Prostate gland (tissue), 2 donors: ENCODE measurements at regions not wholly inside any gene's neighbourhood (a gene's known extent, or its start where the extent isn't known, plus 50 kb on each side); places are given as distances from the start of the nearest gene placed in this dataset.

Experiments
- DNase-seq: peaks from one replicate; pipeline ENCODE4 v3.0.0-alpha.2; 2019; ENCODE audit warnings: low spot score
- H3K27ac ChIP-seq, 2 donors: fragments of 200-600 bp; sonication (generic); 2 replicates each; pipeline ENCODE4 v1.5.1; 2017 to 2019
- H3K27me3 ChIP-seq: fragments of 200-600 bp; sonication (generic); replicated peaks from 2 replicates; pipeline ENCODE4 v1.5.1; 2019; ENCODE audit not compliant: insufficient read depth
- H3K36me3 ChIP-seq, 2 donors: fragments of 200-600 bp; sonication (generic); 1 replicate in 1 of 2; 2 replicates in 1 of 2; pipeline versions ENCODE4 v1.5.1 to v1.8.1; 2017 to 2019
- H3K4me1 ChIP-seq: fragments of 200-600 bp; sonication (generic); replicated peaks from 2 replicates; pipeline ENCODE4 v1.5.1; 2019
- H3K4me3 ChIP-seq, 2 donors: fragments of 200-600 bp; sonication (generic); 2 replicates each; pipeline ENCODE4 v1.5.1; 2017 to 2019
- H3K9me3 ChIP-seq: fragments of 200-600 bp; sonication (generic); 2 replicates; pipeline ENCODE4 v1.5.1; 2017
- POLR2A ChIP-seq: fragments of 450-650 bp; IDR thresholded peaks from one replicate; pipeline ENCODE4 v1.6.1; 2016; ENCODE audit warnings: antibody characterized with exemption, mild to moderate bottlenecking
- POLR2AphosphoS5 ChIP-seq: sonication (generic); formaldehyde crosslinking; IDR thresholded peaks from one replicate; pipeline ENCODE4 v1.6.1; 2017; ENCODE audit warnings: antibody characterized with exemption
- WGBS: methylation state at CpG from one replicate; pipeline ENCODE4 v1.1.5; 2018; 5-methylcytosine and 5-hydroxymethylcytosine counted together
- intact Hi-C: fragments of 100-400 bp; cut with DNase I; formaldehyde crosslinking; loops from one replicate; pipeline ENCODE4 v1.14.2; 2022
- TF ChIP-seq, protein P1 (sequence below), 4 experiments: fragments of 200-600 bp in 2 of 4; fragments of 450-650 bp in 2 of 4; sonication (generic) in 2 of 4; IDR thresholded peaks; 1 replicate in 3 of 4; 2 replicates in 1 of 4; pipeline ENCODE4 v1.5.1; 2016 to 2019; ENCODE audit warnings: antibody characterized with exemption in 4 of 4, mild to moderate bottlenecking in 2 of 4, moderate library complexity in 2 of 4

DNA sequence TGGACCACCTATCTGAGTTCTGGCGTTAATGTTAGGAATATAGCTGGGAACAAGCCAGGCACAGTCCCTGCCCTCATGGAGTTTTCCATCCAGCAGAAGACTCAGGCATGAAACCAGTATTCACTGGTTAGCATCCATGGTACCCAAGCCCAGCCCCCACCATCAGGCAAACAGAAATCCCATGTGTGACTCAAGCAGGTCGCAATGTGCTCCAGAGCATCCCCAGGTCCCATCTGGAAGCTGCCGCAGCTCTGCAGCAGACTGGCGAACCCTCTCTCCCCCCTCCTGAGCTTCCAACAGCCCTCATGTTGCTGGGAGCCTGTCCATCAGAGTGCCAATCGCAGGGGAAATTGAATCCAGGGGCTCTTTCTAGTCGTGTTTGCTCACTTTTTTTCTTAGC, 174.2 kb downstream of the RRAGC start:
- Histone ChIP-seq H3K4me1 (no peaks in the 10 kb centered on the region), H3K36me3 (no peaks in the 10 kb centered on the region), H3K27ac (no peak overlapping the region), H3K9me3 (no peaks in the 10 kb centered on the region), H3K27me3 (no peaks in the 10 kb centered on the region), H3K4me3 (no peak overlapping the region)
- no peak for DNase-seq
- TF ChIP-seq, protein P1, sequence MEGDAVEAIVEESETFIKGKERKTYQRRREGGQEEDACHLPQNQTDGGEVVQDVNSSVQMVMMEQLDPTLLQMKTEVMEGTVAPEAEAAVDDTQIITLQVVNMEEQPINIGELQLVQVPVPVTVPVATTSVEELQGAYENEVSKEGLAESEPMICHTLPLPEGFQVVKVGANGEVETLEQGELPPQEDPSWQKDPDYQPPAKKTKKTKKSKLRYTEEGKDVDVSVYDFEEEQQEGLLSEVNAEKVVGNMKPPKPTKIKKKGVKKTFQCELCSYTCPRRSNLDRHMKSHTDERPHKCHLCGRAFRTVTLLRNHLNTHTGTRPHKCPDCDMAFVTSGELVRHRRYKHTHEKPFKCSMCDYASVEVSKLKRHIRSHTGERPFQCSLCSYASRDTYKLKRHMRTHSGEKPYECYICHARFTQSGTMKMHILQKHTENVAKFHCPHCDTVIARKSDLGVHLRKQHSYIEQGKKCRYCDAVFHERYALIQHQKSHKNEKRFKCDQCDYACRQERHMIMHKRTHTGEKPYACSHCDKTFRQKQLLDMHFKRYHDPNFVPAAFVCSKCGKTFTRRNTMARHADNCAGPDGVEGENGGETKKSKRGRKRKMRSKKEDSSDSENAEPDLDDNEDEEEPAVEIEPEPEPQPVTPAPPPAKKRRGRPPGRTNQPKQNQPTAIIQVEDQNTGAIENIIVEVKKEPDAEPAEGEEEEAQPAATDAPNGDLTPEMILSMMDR (IDR thresholded peaks at IDR 0.05) = no peak
- TF ChIP-seq POLR2AphosphoS5 (no peak), POLR2A (no peak)
- intact Hi-C loops = no loop called here
- WGBS = 56% methylated on average over 6 of the region's 6 CpGs

DNA sequence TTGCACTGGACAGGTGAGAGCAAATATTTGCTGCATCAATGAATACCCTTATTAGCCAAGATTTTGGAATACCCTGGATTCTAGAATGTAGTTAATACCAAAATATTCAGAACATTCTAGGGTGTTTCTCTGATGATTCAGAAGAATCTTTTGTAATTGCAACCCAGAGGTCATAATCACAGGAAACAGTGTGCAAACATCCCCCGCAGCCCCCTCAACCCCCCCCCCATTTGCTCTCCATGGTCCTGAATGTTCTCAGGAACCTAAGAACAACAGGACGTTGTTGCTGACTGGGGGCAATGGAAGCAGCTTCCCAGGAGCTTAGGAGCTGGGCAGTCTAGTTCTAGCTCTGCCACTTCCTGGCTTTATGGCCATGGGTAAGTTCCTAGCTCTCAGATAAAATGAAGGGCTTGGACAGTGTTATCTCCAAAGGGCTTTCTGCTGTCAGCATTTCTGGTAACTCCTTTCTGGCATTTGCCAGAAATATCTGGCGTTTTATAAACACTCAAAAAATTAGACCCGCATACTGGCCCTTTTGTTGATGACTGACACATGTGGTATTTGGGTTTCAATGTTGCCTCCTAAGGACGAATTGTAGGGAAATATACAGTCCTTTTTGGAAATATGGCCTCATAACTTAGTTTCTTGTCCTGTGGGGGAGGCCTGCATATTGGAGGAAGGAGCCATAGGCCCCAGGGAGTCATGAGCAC, 178.6 kb downstream of the RRAGC start:
- 41% methylated on average over 5 of the region's 5 CpGs for WGBS
- intact Hi-C loops = no loop called here
- Histone ChIP-seq H3K27me3 (no peaks in the 10 kb centered on the region), H3K9me3 (no peaks in the 10 kb centered on the region), H3K4me3 (no peak overlapping the region), H3K27ac (no peak overlapping the region), H3K36me3 (no peaks in the 10 kb centered on the region), H3K4me1 (no peaks in the 10 kb centered on the region)
- TF ChIP-seq POLR2AphosphoS5 = no peak
- TF ChIP-seq, protein P1 (IDR thresholded peaks at IDR 0.05) = no peak
- TF ChIP-seq POLR2A = no peak
- DNase-seq = no peak

DNA sequence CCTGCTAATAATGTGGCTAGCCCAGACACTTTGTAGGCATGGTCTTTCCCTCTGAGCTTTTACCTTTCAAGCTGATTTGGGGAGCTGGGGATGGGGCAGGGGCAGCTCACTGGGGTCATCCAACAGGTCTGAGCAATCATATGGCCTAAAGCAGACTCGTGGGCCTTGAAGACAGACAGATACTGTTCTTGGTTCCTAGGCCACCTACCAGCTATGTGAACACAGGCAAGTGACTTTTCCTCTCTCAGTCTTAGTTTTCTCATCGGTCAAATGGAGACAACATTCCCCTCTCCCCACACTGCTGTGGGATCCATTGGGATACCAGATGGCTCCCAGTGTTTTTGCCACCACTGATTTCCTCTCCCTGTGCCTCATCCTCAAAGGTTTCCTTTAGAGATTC, 181.8 kb downstream of the RRAGC start:
- intact Hi-C loops = no loop called here
- Histone ChIP-seq H3K27me3 (no peaks in the 10 kb centered on the region), H3K4me3 (no peak overlapping the region), H3K27ac (no peak overlapping the region), H3K36me3 (no peaks in the 10 kb centered on the region), H3K9me3 (no peaks in the 10 kb centered on the region), H3K4me1 (no peaks in the 10 kb centered on the region)
- no peak for DNase-seq
- WGBS = 80% methylated on average over 2 of the region's 2 CpGs
- no peak for TF ChIP-seq POLR2AphosphoS5
- TF ChIP-seq, protein P1 (IDR thresholded peaks at IDR 0.05) = no peak
- no peak for TF ChIP-seq POLR2A

DNA sequence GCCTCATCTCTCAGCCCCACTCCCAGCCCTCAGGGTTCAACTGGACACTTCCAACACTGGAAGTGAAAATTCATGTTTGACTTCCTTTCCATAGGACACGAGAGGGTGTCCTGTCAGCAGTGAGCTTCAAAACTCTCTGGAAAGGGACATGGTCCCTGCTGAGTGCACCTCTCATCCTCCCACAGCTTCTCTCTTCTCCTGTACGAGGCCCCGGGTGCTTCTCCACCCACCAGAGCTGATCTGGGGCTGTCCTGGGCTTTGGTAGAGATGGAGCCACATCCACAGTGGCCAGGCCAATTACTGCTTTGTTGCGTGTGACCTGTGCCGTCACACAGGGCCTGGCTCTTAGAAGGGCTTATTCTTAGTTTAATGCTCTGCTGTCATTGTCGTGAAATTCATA, 182.3 kb downstream of the RRAGC start:
- H3K27ac ChIP-seq = no peak overlapping the region
- no peaks in the 10 kb centered on the region for H3K9me3 ChIP-seq
- no peaks in the 10 kb centered on the region for H3K36me3 ChIP-seq
- H3K4me3 ChIP-seq = no peak overlapping the region
- 90% methylated on average over 6 of the region's 6 CpGs for WGBS
- no peak for DNase-seq
- intact Hi-C loops = no loop called here
- TF ChIP-seq, protein P1 (IDR thresholded peaks at IDR 0.05) = no peak
- TF ChIP-seq POLR2AphosphoS5 (no peak), POLR2A (no peak)
- H3K4me1 ChIP-seq = no peaks in the 10 kb centered on the region
- H3K27me3 ChIP-seq = no peaks in the 10 kb centered on the region

DNA sequence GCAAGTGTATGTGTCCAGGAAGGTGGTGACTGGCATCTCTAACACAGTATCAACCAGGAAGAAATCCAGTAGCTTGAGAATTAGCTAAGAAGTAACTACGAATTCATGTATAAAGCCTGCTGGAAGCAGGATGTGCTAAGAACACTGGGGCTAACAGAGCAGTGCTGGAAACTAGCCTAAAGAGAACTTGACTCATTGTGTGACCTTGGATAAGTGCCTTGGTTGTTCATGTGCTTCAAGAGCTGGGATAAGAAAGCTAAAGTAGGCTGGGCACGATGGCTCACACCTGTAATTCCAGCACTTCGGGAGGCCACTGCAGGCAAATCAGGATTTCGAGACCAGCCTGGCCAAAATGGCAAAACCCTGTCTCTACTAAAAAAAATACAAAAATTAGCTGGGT, 186.9 kb downstream of the RRAGC start:
- no peak for TF ChIP-seq POLR2A
- TF ChIP-seq POLR2AphosphoS5 = no peak
- TF ChIP-seq, protein P1 (IDR thresholded peaks at IDR 0.05) = no peak
- Histone ChIP-seq H3K4me3 (no peak overlapping the region), H3K27me3 (no peaks in the 10 kb centered on the region), H3K36me3 (no peaks in the 10 kb centered on the region), H3K27ac (no peak overlapping the region), H3K4me1 (no peaks in the 10 kb centered on the region), H3K9me3 (no peaks in the 10 kb centered on the region)
- intact Hi-C loops = no loop called here
- WGBS = 82% methylated on average over 4 of the region's 4 CpGs
- DNase-seq = no peak
